Heart left ventricle (tissue), 16 donors: ENCODE measurements at regions not wholly inside any gene's neighbourhood (a gene's known extent, or its start where the extent isn't known, plus 50 kb on each side); places are given as distances from the start of the nearest gene placed in this dataset.

Experiments used
- ATAC-seq, 4 donors: fragments of 200-7000 bp; cut with Tn5 transposase; one replicate each; pipeline ENCODE4 v1.9.1; 2020 to 2022; ENCODE audit warnings: moderate library complexity in 4 of 4, mild to moderate bottlenecking in 3 of 4, moderate number of reproducible peaks in 1 of 4
- DNase-seq, 5 donors: peaks; one replicate each; pipeline ENCODE4 v3.0.0-alpha.2; 2020
- H3K27ac ChIP-seq, 12 donors: fragments of 200-600 bp; sonication (generic) in 4 of 12; one replicate each; pipeline versions ENCODE4 v1.5.0 to v1.8.0; 2016 to 2022; ENCODE audit warnings: mild to moderate bottlenecking in 2 of 12
- H3K27me3 ChIP-seq, 9 donors: fragments of 200-600 bp; sonication (generic) in 2 of 9; one replicate each; pipeline versions ENCODE4 v1.5.1 to v1.8.0; 2016 to 2022; ENCODE audit warnings: mild to moderate bottlenecking in 3 of 9
- H3K36me3 ChIP-seq, 9 donors: fragments of 200-600 bp; sonication (generic) in 2 of 9; one replicate each; pipeline versions ENCODE4 v1.5.0 to v1.8.0; 2018 to 2022; ENCODE audit warnings: mild to moderate bottlenecking in 2 of 9
- H3K4me1 ChIP-seq, 12 donors: fragments of 200-600 bp; sonication (generic) in 4 of 12; one replicate each; pipeline versions ENCODE4 v1.5.0 to v1.8.0; 2016 to 2022; ENCODE audit warnings: mild to moderate bottlenecking in 3 of 12
- H3K4me3 ChIP-seq, 12 donors: fragments of 200-600 bp; sonication (generic) in 4 of 12; one replicate each; pipeline versions ENCODE4 v1.5.0 to v1.8.0; 2017 to 2022; ENCODE audit warnings: mild to moderate bottlenecking in 9 of 12, moderate library complexity in 4 of 12
- H3K9me3 ChIP-seq, 12 donors: fragments of 200-600 bp; sonication (generic) in 4 of 12; one replicate each; pipeline versions ENCODE4 v1.5.0 to v1.8.0; 2016 to 2022; ENCODE audit warnings: mild to moderate bottlenecking in 1 of 12
- POLR2A ChIP-seq, 2 donors: fragments of 450-650 bp; IDR thresholded peaks; one replicate each; pipeline ENCODE4 v1.6.1; 2017; ENCODE audit warnings: antibody characterized with exemption in 2 of 2, mild to moderate bottlenecking in 2 of 2, moderate library complexity in 2 of 2
- WGBS, 4 donors: extraction: QIAGEN DNeasy Blood & Tissue Kit in 2 of 4; methylation state at CpG; one replicate each; pipeline versions ENCODE4 v1.1.5 to v1.1.7; 2013 to 2018; 5-methylcytosine and 5-hydroxymethylcytosine counted together
- intact Hi-C, 10 donors: fragments of 100-400 bp; cut with DNase I; formaldehyde crosslinking; loops; one replicate each; pipeline versions ENCODE4 v1.11.1 to v1.14.2; 2022
- TF ChIP-seq, protein P1 (sequence below), 12 donors: fragments of 200-600 bp; sonication (generic) in 4 of 12; IDR thresholded peaks; one replicate each; pipeline versions ENCODE4 v1.5.0 to v1.8.0; 2018 to 2022; ENCODE audit warnings: antibody characterized with exemption in 12 of 12, mild to moderate bottlenecking in 5 of 12
- donor health status: ischemic (EF 13 %, LVEDD 7.1; RV severe dilation, severe dysfunction).
- donor health status: healthy with polysubstance abuse.
- donor health status: DM: no; HTN: yes; CAD: no.
- donor health status: DM: no; HTN: no; CAD: no.
- donor health status: ischemic (EF 25% LVEDD 6.9; RV normal size, moderate dysfunction).
- donor health status: ischemic (EF 25% LVEDD 5.7; RV mildly dilated, moderate dysfunction).
- donor health status: healthy.
- donor health status: DM: yes; HTN: yes; CAD: no.
- donor health status: ischemic (EF 35%, LVEDD 5.7; RV mildly dilated, moderate dysfunction).
- donor health status: nonischemic (EF 11% LVEDD 7.7; RV severe dilation, severe dysfunction).
- donor health status: DM: yes; HTN: yes; CAD: no.
- donor health status: PGD.
- donor health status: ischemic (EF 29% LVEDD 5.4; RV normal size, mild dysfunction).
- donor health status: nonischemic (EF 23%, LVEDD 6.1; RV moderate dilation, normal function).

DNA sequence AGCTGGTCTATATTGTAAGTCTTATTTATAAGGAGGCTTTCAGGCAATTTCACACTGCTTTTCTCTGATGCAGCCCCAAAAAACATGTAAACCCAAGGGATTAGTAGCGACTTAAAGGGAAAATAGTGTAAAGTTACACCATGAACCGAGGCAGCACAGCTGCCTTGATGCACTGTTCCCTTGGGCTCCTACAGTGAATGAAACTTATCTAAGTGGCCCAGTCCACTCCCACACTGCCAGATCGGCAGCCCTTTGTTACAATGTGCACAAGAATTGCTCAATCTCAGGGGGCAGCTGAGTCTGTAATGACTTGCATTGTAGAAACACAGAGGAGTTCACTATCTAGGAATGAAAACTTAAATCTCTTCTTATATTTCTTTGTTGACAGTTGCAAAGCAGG lies 120.8 kb upstream of the ADGRL2 start:
- intact Hi-C loops: no loop called here
- Histone ChIP-seq H3K9me3 (peaks cover 0 to 10% (median 0%) of the 10 kb centered on the region in 12 donors), H3K4me1 (peaks cover 0 to 27% (median 15%) of the 10 kb centered on the region in 12 donors), H3K27ac (no peak overlapping the region), H3K27me3 (no peaks in the 10 kb centered on the region), H3K36me3 (no peaks in the 10 kb centered on the region), H3K4me3 (peak overlapping the region in 5 of 12 donors; percentile 3 to 44 (median 11))
- TF ChIP-seq, protein P1, sequence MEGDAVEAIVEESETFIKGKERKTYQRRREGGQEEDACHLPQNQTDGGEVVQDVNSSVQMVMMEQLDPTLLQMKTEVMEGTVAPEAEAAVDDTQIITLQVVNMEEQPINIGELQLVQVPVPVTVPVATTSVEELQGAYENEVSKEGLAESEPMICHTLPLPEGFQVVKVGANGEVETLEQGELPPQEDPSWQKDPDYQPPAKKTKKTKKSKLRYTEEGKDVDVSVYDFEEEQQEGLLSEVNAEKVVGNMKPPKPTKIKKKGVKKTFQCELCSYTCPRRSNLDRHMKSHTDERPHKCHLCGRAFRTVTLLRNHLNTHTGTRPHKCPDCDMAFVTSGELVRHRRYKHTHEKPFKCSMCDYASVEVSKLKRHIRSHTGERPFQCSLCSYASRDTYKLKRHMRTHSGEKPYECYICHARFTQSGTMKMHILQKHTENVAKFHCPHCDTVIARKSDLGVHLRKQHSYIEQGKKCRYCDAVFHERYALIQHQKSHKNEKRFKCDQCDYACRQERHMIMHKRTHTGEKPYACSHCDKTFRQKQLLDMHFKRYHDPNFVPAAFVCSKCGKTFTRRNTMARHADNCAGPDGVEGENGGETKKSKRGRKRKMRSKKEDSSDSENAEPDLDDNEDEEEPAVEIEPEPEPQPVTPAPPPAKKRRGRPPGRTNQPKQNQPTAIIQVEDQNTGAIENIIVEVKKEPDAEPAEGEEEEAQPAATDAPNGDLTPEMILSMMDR (IDR thresholded peaks at IDR 0.05): no peak
- no peak for TF ChIP-seq POLR2A (IDR thresholded peaks at IDR 0.05)
- 35 to 65% (median 60%) methylated on average over 3 of the region's 3 CpGs for WGBS, 4 donors
- peak in 3 of 5 donors; percentile 11 to 34 (median 32) for DNase-seq
- ATAC-seq: peak in 3 of 4 donors; percentile 63 to 96 (median 87)

DNA sequence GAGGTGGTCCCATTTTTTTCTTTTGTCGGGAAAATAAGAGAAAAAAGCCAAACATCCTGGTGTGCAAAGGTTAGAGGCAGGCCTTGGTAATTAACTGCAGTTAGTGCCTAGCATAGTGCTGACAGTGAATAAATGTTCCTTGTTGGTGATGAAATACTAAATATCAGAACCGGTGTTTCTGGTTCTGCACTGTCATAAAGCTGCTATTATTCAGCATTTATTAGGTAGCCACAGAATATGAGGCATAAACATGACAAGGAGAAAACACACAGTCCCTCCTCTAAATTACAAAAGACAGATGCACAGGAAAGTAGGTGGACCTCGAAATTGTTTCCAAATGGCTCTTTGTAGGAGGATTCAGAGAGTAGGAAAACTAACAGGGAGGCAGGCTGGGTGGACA lies 122.0 kb upstream of the ADGRL2 start:
- H3K27ac ChIP-seq: no peak overlapping the region
- no peaks in the 10 kb centered on the region for H3K27me3 ChIP-seq
- WGBS, 4 donors: 83 to 96% (median 87%) methylated on average over 3 of the region's 3 CpGs
- peaks cover 0 to 27% (median 15%) of the 10 kb centered on the region in 12 donors for H3K4me1 ChIP-seq
- TF ChIP-seq, protein P1 (IDR thresholded peaks at IDR 0.05): no peak
- TF ChIP-seq POLR2A (IDR thresholded peaks at IDR 0.05): no peak
- H3K36me3 ChIP-seq: no peaks in the 10 kb centered on the region
- H3K9me3 ChIP-seq: no peaks in the 10 kb centered on the region
- intact Hi-C loops: no loop called here
- H3K4me3 ChIP-seq: no peak overlapping the region
- ATAC-seq (no peak), DNase-seq (no peak)

DNA sequence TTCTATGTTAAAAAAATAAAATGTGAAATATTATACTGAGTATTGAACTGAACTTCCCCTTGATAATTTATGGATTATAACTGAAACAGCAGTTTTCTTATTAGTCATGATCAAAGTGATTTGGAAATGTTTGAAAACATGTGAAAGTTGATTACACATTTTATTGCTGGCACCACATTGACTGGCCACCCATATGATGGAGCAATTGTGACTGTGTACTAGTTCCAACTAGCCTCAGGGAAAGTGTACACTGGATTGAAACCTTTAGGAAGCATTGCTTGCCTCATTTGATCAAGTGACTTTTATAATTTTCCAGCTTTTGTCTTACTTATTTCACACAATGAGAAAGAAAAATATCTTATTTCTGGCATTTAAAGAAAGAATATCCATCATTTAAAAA lies 128.0 kb upstream of the ADGRL2 start:
- Histone ChIP-seq H3K36me3 (no peaks in the 10 kb centered on the region), H3K9me3 (no peaks in the 10 kb centered on the region), H3K27me3 (no peaks in the 10 kb centered on the region), H3K4me1 (peaks cover 0 to 16% (median 9%) of the 10 kb centered on the region in 12 donors), H3K4me3 (no peak overlapping the region), H3K27ac (no peak overlapping the region)
- ATAC-seq: no peak
- DNase-seq: no peak
- TF ChIP-seq, protein P1 (IDR thresholded peaks at IDR 0.05): no peak
- no peak for TF ChIP-seq POLR2A (IDR thresholded peaks at IDR 0.05)
- intact Hi-C loops: no loop called here

DNA sequence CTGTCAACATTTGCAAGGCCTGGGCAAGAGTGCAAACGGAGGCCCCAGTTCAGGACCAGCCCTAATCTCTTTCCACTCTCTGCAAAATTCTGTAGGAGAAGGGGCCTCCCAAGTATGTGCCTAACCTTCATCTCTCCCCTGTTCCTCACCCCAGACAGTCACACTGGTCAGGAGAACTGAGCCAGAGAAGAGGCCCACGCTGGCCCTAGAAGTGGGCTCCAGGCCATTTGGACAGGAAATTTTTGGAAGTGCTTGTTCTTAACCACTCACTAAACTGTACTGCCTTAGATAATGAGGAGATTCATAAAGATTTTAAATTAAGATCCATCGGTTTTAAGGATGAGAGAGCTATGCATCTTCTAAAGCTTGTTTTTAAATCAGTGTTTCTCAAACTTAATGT lies 129.7 kb upstream of the ADGRL2 start:
- Histone ChIP-seq H3K9me3 (no peaks in the 10 kb centered on the region), H3K36me3 (no peaks in the 10 kb centered on the region), H3K27ac (no peak overlapping the region), H3K4me1 (peaks cover 0 to 19% (median 11%) of the 10 kb centered on the region in 12 donors), H3K4me3 (no peak overlapping the region), H3K27me3 (no peaks in the 10 kb centered on the region)
- no peak for TF ChIP-seq POLR2A (IDR thresholded peaks at IDR 0.05)
- TF ChIP-seq, protein P1 (IDR thresholded peaks at IDR 0.05): no peak
- intact Hi-C loops: no loop called here
- peak; percentile 41 to 56 (median 46) for ATAC-seq
- peak in 2 of 5 donors; percentile 15 to 26 for DNase-seq
- 30 to 47% (median 39%) methylated on average over 3 of the region's 3 CpGs for WGBS, 4 donors
